VCaP (cell line): ENCODE measurements at regions not wholly inside any gene's neighbourhood (a gene's known extent, or its start where the extent isn't known, plus 50 kb on each side); places are given as distances from the start of the nearest gene placed in this dataset.
A peak's percentile ranks its signal among the peaks of the same experiment; 100 is the strongest.

Source experiments
- H3K27ac ChIP-seq: fragments of 450-650 bp; 2 replicates; pipeline ENCODE4 v1.5.1; 2017
- TF ChIP-seq, protein P1 (sequence below): fragments of 450-650 bp; conservative IDR thresholded peaks from 2 replicates; pipeline ENCODE4 v1.5.1; 2017; ENCODE audit warnings: mild to moderate bottlenecking, moderate library complexity

DNA sequence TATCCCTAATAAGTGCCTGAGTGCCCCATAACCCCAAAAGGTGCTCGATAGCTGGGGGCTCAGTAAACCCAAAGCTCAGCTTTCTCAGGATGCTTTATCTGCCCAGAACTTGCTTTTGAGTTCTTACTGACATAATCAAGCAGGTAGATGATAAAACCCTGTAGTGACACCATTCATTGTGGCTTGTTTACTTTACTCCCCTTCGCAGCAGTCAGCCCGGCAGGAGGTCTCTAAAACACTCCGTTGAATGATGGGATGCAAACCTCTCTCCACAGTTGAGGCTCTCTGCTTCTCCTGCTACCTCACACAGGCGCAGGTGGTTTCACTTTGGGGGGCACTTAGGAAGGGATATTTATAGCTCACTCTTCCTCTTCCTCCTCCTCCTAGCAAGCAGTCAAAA is 349.4 kb downstream of the HLX start:
- TF ChIP-seq, protein P1, sequence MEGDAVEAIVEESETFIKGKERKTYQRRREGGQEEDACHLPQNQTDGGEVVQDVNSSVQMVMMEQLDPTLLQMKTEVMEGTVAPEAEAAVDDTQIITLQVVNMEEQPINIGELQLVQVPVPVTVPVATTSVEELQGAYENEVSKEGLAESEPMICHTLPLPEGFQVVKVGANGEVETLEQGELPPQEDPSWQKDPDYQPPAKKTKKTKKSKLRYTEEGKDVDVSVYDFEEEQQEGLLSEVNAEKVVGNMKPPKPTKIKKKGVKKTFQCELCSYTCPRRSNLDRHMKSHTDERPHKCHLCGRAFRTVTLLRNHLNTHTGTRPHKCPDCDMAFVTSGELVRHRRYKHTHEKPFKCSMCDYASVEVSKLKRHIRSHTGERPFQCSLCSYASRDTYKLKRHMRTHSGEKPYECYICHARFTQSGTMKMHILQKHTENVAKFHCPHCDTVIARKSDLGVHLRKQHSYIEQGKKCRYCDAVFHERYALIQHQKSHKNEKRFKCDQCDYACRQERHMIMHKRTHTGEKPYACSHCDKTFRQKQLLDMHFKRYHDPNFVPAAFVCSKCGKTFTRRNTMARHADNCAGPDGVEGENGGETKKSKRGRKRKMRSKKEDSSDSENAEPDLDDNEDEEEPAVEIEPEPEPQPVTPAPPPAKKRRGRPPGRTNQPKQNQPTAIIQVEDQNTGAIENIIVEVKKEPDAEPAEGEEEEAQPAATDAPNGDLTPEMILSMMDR: no peak
- peak overlapping the region; percentile 50 for H3K27ac ChIP-seq

DNA sequence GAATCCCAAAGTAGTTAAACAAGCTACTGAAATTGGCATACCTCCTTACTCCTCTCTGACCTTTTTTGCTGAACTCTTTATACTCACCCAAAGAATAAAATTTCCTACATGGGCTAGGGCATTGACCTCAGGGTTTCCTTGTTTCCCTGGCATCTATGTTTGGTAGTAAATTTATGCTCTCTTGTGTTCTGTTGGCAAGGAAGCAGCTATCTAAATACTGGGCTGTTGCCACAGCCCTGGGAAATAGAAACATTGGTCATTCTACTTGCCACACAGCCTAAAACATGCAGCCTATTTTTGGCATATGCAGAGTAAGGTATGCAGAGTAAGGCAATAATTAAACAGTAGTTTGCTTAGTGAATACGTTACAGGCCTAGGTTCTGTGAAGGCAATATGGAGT is 351.4 kb downstream of the HLX start:
- peak overlapping the region; percentile 56 for H3K27ac ChIP-seq
- TF ChIP-seq, protein P1: no peak

DNA sequence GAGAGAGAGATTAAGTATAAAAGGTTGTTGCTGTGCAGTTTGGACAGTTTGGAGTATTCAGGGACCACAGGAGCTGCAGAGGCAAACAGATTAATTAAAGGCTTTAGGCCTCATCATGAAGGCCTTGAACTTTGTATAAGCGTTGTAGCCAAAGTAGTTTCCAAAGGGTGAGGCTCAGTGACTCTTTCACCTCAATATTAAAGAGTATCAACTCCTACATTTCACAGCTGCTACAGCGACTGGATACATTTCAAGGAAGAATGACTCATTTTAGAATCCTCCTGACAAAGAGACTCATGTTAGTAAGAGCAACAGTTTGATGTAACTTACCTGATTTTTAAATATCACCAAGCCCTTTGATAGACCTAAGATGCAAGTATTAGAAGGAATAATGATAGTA is 355.5 kb downstream of the HLX start:
- TF ChIP-seq, protein P1: no peak
- no peak overlapping the region for H3K27ac ChIP-seq

DNA sequence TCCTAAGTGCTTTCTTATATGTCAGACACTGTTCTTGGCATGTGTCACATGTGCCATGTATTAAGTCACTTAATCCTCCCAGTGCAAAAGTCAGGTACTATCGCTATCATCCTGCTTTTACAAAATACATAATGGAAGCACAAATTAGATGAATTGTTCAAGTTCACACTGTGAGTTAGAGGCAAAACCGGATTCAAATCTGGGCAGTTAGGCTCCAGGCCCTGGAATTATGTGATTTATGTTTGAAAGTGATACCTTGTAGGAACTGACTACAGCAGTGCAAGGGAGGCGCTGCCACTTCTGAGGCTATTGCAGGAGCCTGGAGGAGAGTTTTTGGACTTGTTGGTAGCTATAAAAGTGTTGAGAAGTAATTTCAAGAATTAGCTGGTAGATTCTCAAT is 358.3 kb downstream of the HLX start:
- TF ChIP-seq, protein P1: no peak
- no peak overlapping the region for H3K27ac ChIP-seq

DNA sequence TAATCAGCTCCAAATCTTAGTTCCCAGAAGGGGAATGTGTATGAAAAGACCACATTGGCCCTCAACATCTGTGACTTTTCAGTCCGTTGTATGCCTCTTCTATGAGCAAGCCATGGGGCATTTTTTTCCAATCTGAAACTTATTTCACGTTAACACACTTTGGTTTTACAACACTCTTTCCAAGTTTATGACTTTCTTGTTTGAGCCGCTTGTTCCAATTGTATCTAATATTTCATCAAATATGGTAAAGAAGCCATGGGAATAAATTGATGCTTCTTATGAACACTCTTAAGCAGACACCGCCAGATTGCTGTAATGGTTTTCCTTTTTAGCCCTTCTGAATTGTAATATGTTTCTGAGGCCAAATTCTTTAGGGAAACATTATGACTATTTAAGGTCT is 359.9 kb downstream of the HLX start:
- H3K27ac ChIP-seq: no peak overlapping the region
- TF ChIP-seq, protein P1: no peak

DNA sequence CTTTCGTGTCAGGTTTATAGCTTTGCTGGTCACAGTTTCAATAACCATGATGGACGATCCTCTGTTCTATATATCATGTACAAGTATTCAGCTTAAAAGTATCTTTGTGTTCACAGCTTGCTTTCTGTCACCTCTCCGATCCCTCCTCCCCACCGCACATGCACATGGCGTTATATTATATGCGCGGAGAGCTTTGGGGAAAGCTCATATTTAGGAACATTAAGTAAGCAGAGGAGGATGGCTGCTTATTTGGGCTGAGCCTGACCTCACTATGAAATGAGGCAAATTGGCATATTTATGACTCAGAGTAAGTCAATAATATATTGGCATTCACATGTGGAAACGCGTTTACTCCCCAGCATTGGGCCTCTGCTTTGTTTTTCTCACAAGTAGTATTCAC is 360.5 kb downstream of the HLX start:
- TF ChIP-seq, protein P1: no peak
- H3K27ac ChIP-seq: no peak overlapping the region

DNA sequence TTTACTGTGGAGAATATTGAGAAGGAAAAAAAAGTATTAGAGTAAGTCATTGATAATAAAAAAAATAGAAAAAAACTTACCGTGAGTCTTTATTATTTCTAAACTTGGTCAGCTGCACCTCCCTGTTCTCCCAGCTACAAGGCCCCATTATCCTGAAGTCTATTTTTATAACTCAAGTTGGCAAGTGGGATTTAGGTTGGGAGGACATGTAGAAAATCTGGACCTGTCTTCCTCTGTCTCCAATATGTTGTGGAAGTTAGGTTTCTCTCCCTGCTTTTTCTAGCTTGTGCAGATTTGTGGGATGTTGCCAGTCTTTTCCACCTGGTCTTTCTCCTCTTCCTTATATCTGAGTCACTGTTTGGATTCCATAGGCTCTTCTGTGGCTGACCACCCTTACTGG is 361.4 kb downstream of the HLX start:
- H3K27ac ChIP-seq: no peak overlapping the region
- TF ChIP-seq, protein P1: no peak

DNA sequence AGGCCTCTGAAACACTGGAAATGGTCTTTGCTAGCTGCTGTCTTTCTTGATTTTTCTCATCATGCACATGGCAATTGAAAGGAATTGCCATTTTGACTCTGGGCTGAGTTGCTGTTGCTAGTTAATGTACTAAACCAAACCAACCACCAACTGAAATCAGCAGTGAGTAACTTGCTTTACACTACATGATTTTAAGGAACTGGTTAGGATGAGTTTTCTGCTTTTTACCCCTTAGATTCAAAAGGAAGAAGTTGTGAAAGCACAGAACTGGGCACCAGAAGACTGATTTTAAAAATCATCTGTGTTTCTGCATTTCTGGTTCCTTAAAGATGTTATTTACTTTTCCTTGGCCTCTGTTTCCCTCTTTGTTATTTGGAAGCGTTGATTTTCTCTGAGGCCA is 361.9 kb downstream of the HLX start:
- no peak overlapping the region for H3K27ac ChIP-seq
- TF ChIP-seq, protein P1: no peak
